HG03565 (cell line): ENCODE measurements at regions not wholly inside any gene's neighbourhood (a gene's known extent, or its start where the extent isn't known, plus 50 kb on each side); places are given as distances from the start of the nearest gene placed in this dataset.
"Not testable (repeated sequence)": the region's sequence is repeated elsewhere in the genome, so short reads cannot be mapped to it uniquely, and the experiment has no call there.

Experiments used
- ATAC-seq: cut with Tn5 transposase; IDR thresholded peaks from one replicate; pipeline ENCODE4 v1.9.1; 2021; ENCODE audit warnings: mild to moderate bottlenecking, moderate library complexity; ENCODE audit not compliant: unreplicated experiment

- no peak for ATAC-seq
These were observed 91.4 kb upstream of the KLF6 start for GRCh38 chr10:3876350-3876962.

DNA sequence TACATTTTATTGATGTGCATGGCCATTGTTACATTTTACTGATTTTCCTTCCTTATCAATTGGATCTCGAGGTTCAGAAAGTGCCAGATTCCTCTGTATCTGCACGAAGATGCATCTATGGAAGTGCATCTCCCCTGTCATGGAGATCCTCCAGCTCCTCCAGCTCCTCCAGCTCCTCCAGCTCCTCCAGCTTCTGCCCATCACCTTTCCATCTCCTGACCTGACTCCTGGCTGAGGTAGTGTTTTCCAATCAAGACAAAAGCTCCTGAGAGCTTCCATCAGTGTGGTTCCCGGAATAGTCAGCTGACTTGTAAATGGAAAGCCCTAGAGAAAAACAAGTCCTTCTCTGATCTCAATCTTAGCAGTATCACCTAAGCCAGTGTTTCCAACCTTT lies 90.8 kb upstream of the KLF6 start:
- no peak for ATAC-seq

- peak; percentile 60 for ATAC-seq
These were observed 90.2 kb upstream of the KLF6 start for GRCh38 chr10:3874990-3875841.

DNA sequence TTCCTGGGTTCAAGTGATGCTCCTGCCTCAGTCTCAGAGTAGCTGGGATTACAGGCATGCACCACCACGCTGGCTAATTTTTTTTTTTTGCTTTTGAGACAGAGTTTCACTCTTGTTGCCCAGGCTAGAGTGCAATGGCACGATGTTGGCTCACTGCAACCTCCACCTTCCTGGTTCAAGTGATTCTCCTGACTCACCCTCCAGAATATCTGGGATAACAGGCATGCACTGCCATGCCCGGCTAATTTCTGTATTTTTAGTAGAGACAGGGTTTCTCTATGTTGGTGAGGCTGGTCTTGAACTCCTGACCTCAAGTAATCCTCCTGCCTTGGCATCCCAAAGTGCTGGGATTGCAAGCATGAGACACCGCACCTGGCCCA lies 89.6 kb upstream of the KLF6 start:
- not testable (repeated sequence) for ATAC-seq

DNA sequence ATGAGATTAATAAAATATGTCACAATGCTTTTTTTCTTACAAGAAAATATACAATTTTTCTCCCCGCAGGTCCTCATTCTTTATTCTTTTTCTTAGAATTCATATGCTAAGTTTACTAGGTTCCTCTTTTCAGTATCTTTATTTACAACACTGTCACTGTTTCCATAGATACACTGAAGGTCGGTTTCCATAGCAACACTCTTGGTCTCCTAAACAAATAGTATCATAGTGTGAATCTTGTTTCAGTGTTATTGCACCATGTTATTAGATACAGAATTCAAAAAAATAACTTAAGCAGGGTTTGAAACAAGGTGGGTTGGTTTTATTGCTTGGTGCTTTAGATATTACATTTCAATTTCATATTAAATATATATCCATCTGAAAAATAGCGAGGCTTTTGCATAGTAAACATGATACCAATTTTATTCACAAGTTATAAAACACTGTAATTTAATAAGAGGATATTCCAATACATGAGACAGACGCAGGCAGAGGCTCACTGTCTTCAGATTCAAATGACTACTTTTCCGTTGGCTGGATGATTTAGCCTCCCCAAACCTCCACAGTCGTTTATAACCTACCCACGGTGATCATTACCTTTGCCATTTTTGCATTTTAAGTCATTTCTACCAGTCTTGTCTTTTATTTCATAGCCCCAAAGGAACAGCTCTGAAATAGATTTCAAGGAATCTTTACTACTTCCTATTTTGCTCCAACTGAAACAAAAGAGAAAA lies 88.9 kb upstream of the KLF6 start:
- peak; percentile 71 for ATAC-seq

- ATAC-seq, result no peak
These were observed 87.8 kb upstream of the KLF6 start for GRCh38 chr10:3872712-3873329.

DNA sequence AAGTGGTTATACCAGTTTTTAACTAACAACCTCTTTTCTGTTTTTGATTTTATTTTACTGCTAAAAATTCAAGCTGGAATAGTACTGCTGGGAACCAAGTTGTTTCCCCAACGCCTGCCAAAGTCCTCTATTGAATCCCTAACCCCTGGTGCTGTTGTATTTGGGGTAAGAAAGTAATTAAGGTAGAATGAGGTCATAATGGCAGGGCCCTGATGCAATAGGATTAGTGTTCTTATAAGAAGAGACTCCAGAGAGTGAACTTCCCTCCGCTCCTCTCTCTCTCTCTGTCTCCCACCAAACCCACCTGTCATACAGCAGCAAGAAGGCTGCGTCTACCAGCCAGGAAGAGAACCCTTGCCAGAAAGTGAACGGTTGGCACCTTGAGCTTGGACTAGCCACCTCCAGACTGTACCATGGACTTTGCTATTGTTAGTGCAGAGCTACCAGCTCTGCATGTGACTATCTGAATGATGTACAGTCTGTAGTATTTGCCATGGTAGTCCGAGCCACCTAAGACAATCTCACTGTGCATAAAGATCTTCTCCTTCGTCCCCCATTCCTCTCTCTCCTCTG lies 86.5 kb upstream of the KLF6 start:
- no peak for ATAC-seq

DNA sequence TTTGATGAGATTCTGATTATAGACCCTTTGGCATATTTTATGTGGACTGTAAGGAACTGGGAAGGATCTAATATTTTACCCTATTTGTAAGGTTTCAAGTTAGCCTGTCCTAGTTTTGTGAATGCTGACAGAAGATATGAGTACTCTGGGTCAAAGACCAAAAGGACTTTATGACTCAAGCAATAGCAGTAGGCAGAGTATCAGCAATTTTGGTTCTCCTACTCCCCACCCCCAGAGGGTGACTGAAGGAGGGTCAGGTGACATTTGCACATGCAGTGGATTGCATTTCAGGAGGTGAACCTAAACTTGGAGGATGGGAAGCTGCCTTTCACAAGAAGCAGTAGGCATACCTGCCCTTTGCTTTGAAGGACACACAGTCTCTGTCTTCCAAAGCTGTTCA lies 84.0 kb upstream of the KLF6 start:
- no peak for ATAC-seq

DNA sequence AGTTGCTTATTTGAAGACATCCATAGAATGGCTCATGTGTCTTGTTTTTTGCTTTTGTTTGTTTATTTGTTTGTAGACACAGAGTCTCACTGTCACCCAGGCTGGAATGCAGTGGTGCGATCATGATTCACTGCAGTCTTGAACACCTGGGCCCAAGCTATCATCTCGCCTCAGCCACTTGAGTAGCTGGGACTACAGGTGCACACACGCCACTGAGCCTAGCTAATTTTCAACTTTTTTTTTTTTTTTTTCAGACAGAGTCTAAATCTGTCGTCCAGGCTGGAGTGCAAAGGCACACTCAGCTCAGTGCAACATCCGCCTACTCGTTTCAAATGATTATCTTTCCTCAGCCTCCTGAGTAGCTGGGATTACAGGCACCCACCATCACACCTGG lies 83.3 kb upstream of the KLF6 start:
- ATAC-seq, result no peak

DNA sequence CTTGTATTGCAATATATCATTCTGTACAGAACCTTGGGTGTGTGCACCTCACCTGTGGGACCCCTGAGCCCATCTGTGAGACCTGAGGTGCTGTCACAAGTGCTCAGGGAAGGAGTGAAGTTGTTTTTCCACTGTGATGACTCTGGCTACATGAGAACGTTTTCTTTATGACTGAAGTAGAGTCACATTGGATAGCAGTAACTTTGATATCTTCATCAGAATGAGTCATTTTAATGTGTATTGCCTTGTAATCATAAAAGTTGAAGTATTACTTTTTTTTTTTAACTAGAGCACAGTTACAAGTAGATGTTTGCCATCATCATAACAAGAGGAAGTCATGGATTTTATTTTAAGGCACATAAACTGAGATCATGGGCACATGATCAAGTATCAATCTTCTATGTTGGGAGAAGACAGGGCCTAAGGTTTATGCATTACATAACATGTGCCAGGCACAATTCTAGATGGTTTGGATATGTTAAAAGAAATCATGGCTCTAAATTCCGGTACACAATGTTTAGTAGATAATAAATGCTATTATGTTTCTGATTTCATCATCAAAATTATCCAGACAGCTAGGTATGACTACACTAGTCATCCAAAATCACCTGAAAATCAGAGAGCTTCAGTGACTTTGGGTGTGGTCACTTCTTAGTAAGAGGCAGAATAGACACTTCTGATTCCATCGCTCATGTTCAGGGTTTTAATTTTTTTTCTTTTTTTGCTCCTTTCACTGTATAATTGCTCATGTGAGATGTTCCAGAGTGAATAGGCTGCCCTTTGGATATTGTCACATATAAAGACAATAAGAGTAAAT lies 82.7 kb upstream of the KLF6 start:
- no peak for ATAC-seq

DNA sequence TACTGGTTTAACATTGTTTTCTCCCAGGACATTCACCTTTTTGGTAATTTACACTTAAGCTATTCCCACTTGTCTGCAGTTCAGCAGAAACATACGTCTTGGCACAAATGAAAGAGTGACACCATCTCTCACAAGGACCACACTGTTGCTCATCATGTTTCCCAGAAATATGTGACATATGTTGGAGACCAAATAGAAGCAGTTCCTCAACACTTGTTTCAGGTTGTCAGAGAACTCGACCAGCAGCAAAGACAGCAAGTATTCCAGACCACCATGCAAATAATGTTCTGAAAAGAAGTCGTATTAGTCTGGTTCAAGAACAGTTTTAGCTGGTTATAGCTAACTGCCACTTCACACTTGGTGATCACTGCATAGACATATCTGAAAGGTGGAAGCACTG lies 81.3 kb upstream of the KLF6 start:
- no peak for ATAC-seq

GRCh38 chr10:3865565-3865964 lies 80.6 kb upstream of the KLF6 start:
- no peak for ATAC-seq

- no peak for ATAC-seq
These were observed 76.8 kb upstream of the KLF6 start for GRCh38 chr10:3861795-3862194.

- ATAC-seq, result no peak
These were observed 73.2 kb upstream of the KLF6 start for GRCh38 chr10:3858051-3858845.

GRCh38 chr10:3857318-3857717 lies 72.3 kb upstream of the KLF6 start:
- ATAC-seq, result no peak

DNA sequence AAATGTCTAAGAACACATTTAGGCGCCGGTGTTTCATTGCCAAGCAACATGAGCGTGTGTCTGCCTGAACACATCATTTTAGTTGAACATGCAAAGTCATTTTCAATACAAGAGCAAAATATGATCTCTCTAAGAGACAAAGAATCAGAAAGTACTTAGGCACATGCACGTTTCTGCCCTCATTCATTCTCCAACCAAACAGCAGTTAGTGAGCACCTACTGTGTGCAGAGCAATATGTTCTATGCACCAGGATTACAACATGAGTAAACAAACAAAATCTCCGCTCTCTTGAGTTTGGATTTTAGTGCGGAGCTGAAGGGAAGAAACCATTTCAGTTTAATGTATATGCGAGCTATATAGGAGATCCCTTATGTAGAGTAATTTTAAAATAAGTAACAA lies 71.6 kb upstream of the KLF6 start:
- no peak for ATAC-seq

DNA sequence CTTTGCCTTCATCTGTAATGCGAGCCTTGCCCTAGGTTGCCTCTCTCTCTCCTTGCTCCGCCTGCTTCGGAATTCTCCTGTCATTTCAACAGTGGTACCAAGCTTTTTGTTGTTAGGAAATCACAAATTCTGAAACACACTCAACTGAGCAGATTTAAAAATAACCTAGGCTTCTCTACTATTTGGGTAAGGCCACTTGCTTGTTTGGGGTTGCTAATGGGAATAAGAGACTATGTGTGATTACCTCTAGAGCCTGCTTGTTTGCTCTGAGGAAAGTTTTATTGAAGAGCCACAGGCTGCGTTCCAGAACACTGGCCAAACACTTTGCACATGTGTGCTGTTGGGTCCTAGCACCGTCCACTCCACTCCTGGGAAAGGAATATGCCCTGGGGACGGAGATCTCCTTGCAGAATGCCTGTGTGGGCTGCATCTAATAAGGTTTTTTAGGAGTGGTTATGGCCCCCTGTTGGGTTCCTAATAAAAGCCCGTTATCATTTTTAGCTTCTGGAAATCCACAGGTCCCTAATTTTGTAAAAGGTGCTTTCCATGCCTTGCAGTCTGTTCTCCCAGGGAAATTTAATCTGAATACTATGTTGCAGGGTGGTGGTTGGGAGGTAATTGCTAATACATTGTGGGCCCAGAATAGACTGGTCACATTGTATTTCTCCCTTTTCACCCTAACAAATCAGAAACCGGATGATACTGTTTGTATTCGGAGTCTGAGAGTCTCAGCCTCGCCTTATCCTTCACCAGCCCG lies 68.7 kb upstream of the KLF6 start:
- no peak for ATAC-seq

DNA sequence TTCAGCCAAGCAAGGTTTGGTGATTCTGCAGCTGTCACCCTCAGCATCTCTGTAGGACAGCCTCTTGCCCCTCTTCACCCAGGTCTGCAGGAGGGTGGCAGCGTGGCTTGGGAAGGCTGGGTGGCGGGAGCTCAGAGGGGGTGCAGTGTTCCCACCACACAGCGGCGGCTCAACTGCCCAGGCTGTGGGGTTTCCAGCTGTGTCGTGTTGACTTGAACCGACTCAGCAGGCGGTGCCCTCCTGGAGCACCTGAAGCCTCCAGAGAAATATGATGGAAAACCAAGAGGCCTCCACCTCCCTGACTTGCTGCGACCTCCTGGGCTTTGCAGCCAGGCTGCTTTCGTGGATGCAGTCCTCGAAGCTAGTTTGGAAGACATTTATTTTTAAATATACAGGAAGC lies 68.0 kb upstream of the KLF6 start:
- no peak for ATAC-seq
